Thyroid gland (tissue), 4 donors: ENCODE measurements at regions not wholly inside any gene's neighbourhood (a gene's known extent, or its start where the extent isn't known, plus 50 kb on each side); places are given as distances from the start of the nearest gene placed in this dataset.
"Not testable (repeated sequence)": the region's sequence is repeated elsewhere in the genome, so short reads cannot be mapped to it uniquely, and the experiment has no call there.

ENCODE experiments used
- CTCF ChIP-seq, 6 experiments: fragments of 200-600 bp in 3 of 6; fragments of 450-650 bp in 3 of 6; sonication (generic) in 3 of 6; IDR thresholded peaks; one replicate each; pipeline ENCODE4 v1.5.1; 2016 to 2019; ENCODE audit warnings: antibody characterized with exemption in 6 of 6, mild to moderate bottlenecking in 2 of 6, inconsistent platforms in 1 of 6, moderate library complexity in 1 of 6
- POLR2A ChIP-seq, 2 donors: fragments of 450-650 bp; IDR thresholded peaks; one replicate each; pipeline ENCODE4 v1.6.1; 2017; ENCODE audit warnings: antibody characterized with exemption in 2 of 2, mild to moderate bottlenecking in 2 of 2, moderate library complexity in 1 of 2

DNA sequence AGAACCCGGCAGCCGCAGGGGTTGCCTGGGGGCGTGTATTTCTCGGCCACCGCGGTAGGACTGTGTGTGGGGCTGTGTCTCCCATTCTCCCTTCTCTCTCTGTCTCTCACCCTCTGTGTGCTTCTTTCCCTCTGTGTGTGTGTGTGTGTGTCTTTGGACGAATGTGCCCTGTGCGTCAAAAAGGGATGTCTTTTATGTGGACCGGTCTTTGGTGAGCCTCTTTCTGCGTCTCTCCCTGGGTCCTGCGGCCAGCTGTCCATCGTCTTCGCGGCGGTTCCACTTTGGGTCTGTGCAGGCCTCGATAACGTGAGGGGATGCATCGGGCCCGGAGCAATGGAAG lies 692.1 kb downstream of the KCNJ18 start:
- TF ChIP-seq CTCF, POLR2A (IDR thresholded peaks at IDR 0.05): not testable (repeated sequence)
